Vagina (tissue), 2 donors: ENCODE measurements at regions not wholly inside any gene's neighbourhood (a gene's known extent, or its start where the extent isn't known, plus 50 kb on each side); places are given as distances from the start of the nearest gene placed in this dataset.

ENCODE experiments used
- DNase-seq, 2 donors: peaks; one replicate each; pipeline ENCODE4 v3.0.0-alpha.2; 2017; ENCODE audit errors: extremely low spot score in 2 of 2
- H3K27ac ChIP-seq: fragments of 200-600 bp; sonication (generic); one replicate; pipeline ENCODE4 v1.5.1; 2019
- H3K27me3 ChIP-seq: fragments of 200-600 bp; sonication (generic); one replicate; pipeline ENCODE4 v1.5.1; 2019
- H3K36me3 ChIP-seq, 2 donors: fragments of 200-600 bp; sonication (generic); one replicate each; pipeline ENCODE4 v1.5.1; 2017 to 2019
- H3K4me1 ChIP-seq: fragments of 200-600 bp; sonication (generic); one replicate; pipeline ENCODE4 v1.5.1; 2019
- H3K4me3 ChIP-seq, 2 donors: fragments of 200-600 bp; sonication (generic); 1 replicate in 1 of 2; 2 replicates in 1 of 2; pipeline ENCODE4 v1.5.1; 2016 to 2019
- H3K9me3 ChIP-seq: fragments of 200-600 bp; sonication (generic); one replicate; pipeline ENCODE4 v1.5.1; 2019
- CTCF ChIP-seq, 3 experiments: fragments of 450-650 bp in 2 of 3; fragments of 200-600 bp in 1 of 3; sonication (generic) in 1 of 3; IDR thresholded peaks; one replicate each; pipeline ENCODE4 v1.5.1; 2017 to 2019; ENCODE audit warnings: antibody characterized with exemption in 3 of 3, mild to moderate bottlenecking in 2 of 3, moderate library complexity in 2 of 3
- POLR2A ChIP-seq, 2 donors: fragments of 450-650 bp; IDR thresholded peaks; one replicate each; pipeline ENCODE4 v1.6.1; 2017; ENCODE audit warnings: antibody characterized with exemption in 2 of 2, mild to moderate bottlenecking in 2 of 2, moderate library complexity in 2 of 2
- POLR2AphosphoS5 ChIP-seq, 2 donors: sonication (generic); formaldehyde crosslinking; IDR thresholded peaks; one replicate each; pipeline ENCODE4 v1.9.0; 2017; ENCODE audit warnings: antibody characterized with exemption in 2 of 2, mild to moderate bottlenecking in 2 of 2, low read depth in 1 of 2; ENCODE audit not compliant: insufficient read depth in 1 of 2
- intact Hi-C: fragments of 100-400 bp; cut with DNase I; formaldehyde crosslinking; loops from one replicate; pipeline ENCODE4 v1.15.1; 2023

- no peak for TF ChIP-seq POLR2AphosphoS5 (IDR thresholded peaks at IDR 0.05; ENCODE audit: insufficient read depth in 1 of 2, low read depth in 1 of 2)
- TF ChIP-seq POLR2A (IDR thresholded peaks at IDR 0.05): no peak
- TF ChIP-seq CTCF (IDR thresholded peaks at IDR 0.05): no peak
These were observed 158.6 kb upstream of the RORA start for GRCh38 chr15:61387675-61388074.

GRCh38 chr15:61383421-61383820, 154.3 kb upstream of the RORA start:
- no peak for TF ChIP-seq CTCF (IDR thresholded peaks at IDR 0.05)
- no peak for TF ChIP-seq POLR2AphosphoS5 (IDR thresholded peaks at IDR 0.05; ENCODE audit: insufficient read depth in 1 of 2, low read depth in 1 of 2)
- TF ChIP-seq POLR2A (IDR thresholded peaks at IDR 0.05): no peak
- Histone ChIP-seq H3K4me1 (no peaks in the 10 kb centered on the region), H3K36me3 (no peaks in the 10 kb centered on the region), H3K27me3 (no peaks in the 10 kb centered on the region), H3K27ac (no peak overlapping the region), H3K9me3 (no peaks in the 10 kb centered on the region), H3K4me3 (no peak overlapping the region)
- intact Hi-C loops: no loop called here
- DNase-seq: no peak

More at GRCh38 chr15:61387675-61388074, 158.6 kb upstream of the RORA start:
- no peaks in the 10 kb centered on the region for H3K36me3 ChIP-seq
- H3K9me3 ChIP-seq: no peaks in the 10 kb centered on the region
- H3K27me3 ChIP-seq: no peaks in the 10 kb centered on the region
- no peak overlapping the region for H3K27ac ChIP-seq
- DNase-seq: no peak
- no peaks in the 10 kb centered on the region for H3K4me1 ChIP-seq
- intact Hi-C loops: no loop called here
- no peak overlapping the region for H3K4me3 ChIP-seq

GRCh38 chr15:61382927-61383326, 153.8 kb upstream of the RORA start:
- Histone ChIP-seq H3K4me1 (no peaks in the 10 kb centered on the region), H3K27me3 (no peaks in the 10 kb centered on the region), H3K9me3 (no peaks in the 10 kb centered on the region), H3K27ac (no peak overlapping the region), H3K4me3 (no peak overlapping the region), H3K36me3 (no peaks in the 10 kb centered on the region)
- DNase-seq: no peak
- intact Hi-C loops: no loop called here
- no peak for TF ChIP-seq POLR2AphosphoS5 (IDR thresholded peaks at IDR 0.05; ENCODE audit: insufficient read depth in 1 of 2, low read depth in 1 of 2)
- no peak for TF ChIP-seq CTCF (IDR thresholded peaks at IDR 0.05)
- no peak for TF ChIP-seq POLR2A (IDR thresholded peaks at IDR 0.05)

GRCh38 chr15:61381501-61381900, 152.4 kb upstream of the RORA start:
- no peak for DNase-seq
- no peak overlapping the region for H3K4me3 ChIP-seq
- no peak overlapping the region for H3K27ac ChIP-seq
- H3K27me3 ChIP-seq: no peaks in the 10 kb centered on the region
- no peaks in the 10 kb centered on the region for H3K4me1 ChIP-seq
- H3K9me3 ChIP-seq: no peaks in the 10 kb centered on the region
- H3K36me3 ChIP-seq: no peaks in the 10 kb centered on the region
- TF ChIP-seq POLR2A (IDR thresholded peaks at IDR 0.05) (no peak), POLR2AphosphoS5 (IDR thresholded peaks at IDR 0.05; ENCODE audit: insufficient read depth in 1 of 2, low read depth in 1 of 2) (no peak), CTCF (IDR thresholded peaks at IDR 0.05) (no peak)
- intact Hi-C loops: no loop called here

GRCh38 chr15:61380270-61380669, 151.2 kb upstream of the RORA start:
- Histone ChIP-seq H3K36me3 (no peaks in the 10 kb centered on the region), H3K4me1 (no peaks in the 10 kb centered on the region), H3K27me3 (no peaks in the 10 kb centered on the region), H3K4me3 (no peak overlapping the region), H3K9me3 (no peaks in the 10 kb centered on the region), H3K27ac (no peak overlapping the region)
- no peak for DNase-seq
- TF ChIP-seq POLR2AphosphoS5 (IDR thresholded peaks at IDR 0.05; ENCODE audit: insufficient read depth in 1 of 2, low read depth in 1 of 2) (no peak), POLR2A (IDR thresholded peaks at IDR 0.05) (no peak), CTCF (IDR thresholded peaks at IDR 0.05) (no peak)
- intact Hi-C loops: no loop called here
